ENCODE measurements at regions not wholly inside any gene's neighbourhood (a gene's known extent, or its start where the extent isn't known, plus 50 kb on each side); places are given as distances from the start of the nearest gene placed in this dataset.

DNA sequence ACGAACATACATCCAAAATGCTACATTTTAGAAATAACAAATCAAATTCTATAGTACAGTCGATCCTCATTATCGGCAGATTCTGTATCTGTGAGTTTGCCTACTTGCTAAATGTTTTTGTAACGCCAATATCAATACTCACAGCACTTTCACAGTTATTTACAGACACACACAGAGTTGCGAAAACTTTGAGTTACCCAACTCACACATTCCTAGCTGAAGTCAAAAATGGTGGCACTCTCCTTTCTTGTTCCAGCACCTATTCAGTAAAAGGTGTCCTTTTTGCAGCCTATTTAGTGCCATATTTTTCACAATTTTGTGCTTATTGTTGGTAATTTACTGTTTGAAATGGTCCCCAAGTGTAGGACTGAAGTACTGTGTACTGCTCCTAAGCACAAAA, 161.7 kb downstream of the AKR1D1 start:
- Histone ChIP-seq H3K4me1 (no peaks in the 10 kb centered on the region), H3K27me3 (no peaks in the 10 kb centered on the region), H3K4me3 (no peak overlapping the region), H3K9me3 (no peaks in the 10 kb centered on the region), H3K27ac (no peak overlapping the region), H3K36me3 (no peaks in the 10 kb centered on the region)
- TF ChIP-seq POLR2A (IDR thresholded peaks at IDR 0.05): no peak
- TF ChIP-seq CTCF (IDR thresholded peaks at IDR 0.05 in 4 of 5, conservative IDR thresholded peaks at IDR 0.05 in 1 of 5): no peak
- in situ Hi-C loops (cut with MboI; ENCODE audit: low sequenced_read_pairs in 4 of 4) (no loop called here), intact Hi-C loops (cut with DNase I; ENCODE audit: low total_unique reads) (no loop called here)
- DNase-seq (no peak), ATAC-seq (no peak)

DNA sequence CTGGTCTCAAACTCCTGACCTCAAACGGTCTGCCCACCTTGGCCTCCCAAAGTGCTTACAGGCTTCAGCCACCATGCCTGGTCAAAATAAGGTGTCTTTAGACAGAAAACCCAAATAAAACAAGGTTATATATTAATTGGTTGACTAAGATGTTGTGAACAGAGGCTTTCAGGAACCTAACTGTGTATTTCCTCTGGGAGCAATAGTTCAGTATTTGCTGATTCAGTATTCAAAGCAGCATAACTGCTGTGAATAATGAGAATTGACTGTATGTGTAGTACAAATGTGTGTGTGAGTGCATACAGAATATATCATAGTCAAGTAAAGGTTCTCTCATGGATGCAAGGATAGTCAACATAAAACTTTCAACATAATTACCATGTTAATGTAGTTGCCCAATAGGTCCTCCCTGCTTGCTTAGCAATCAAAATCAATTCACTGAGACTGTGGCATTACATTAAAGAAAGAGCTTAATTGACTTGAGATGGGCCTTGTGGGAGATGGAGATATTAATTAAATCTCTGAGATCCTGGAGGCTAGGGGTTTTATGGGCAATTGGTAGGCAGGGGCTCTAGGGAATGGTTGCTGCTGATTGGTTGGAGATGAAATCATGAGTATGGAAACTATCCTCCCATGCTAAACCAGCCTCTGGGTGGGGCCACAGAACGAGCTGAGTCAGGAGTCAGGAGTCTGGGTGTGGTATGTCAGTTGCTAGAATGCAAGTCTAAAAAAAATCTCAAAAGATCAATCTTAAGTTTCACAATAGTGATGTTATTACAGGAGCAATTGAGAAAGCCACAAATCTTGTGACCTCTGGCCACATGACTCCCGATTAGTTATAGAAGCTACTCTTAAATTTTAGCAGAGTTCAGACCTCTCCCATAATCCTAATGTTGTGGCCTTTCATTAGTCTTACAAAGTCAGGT, 162.7 kb downstream of the AKR1D1 start:
- ATAC-seq (no peak), DNase-seq (no peak)
- H3K36me3 ChIP-seq: no peaks in the 10 kb centered on the region
- H3K4me3 ChIP-seq: no peak overlapping the region
- in situ Hi-C loops (cut with MboI; ENCODE audit: low sequenced_read_pairs in 4 of 4): no loop called here
- H3K4me1 ChIP-seq: no peaks in the 10 kb centered on the region
- H3K27ac ChIP-seq: no peak overlapping the region
- H3K9me3 ChIP-seq: no peaks in the 10 kb centered on the region
- no peaks in the 10 kb centered on the region for H3K27me3 ChIP-seq
- TF ChIP-seq POLR2A (IDR thresholded peaks at IDR 0.05) (no peak), CTCF (IDR thresholded peaks at IDR 0.05 in 4 of 5, conservative IDR thresholded peaks at IDR 0.05 in 1 of 5) (no peak)
- intact Hi-C loops (cut with DNase I; ENCODE audit: low total_unique reads): no loop called here

DNA sequence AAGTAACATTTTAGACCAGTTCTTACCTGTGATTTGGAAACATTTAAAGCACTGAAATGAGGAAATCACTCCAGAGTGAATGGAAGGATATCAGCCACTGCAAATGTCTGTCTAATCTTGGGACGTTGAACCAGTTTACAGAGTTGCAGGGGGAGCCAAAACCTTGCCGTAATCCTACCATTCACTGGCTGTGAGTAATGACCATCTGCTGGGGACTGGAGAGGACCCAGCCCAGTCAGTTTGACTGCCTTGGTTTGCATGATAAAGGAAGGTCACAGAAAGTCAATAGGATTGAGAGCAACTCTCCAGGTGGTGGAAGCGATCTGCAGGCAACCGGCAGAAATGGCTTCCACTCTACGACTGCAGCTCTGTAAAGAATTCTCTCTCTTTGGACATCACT, 167.2 kb downstream of the AKR1D1 start:
- Histone ChIP-seq H3K4me1 (no peaks in the 10 kb centered on the region), H3K27ac (no peak overlapping the region), H3K4me3 (no peak overlapping the region), H3K36me3 (no peaks in the 10 kb centered on the region), H3K9me3 (no peaks in the 10 kb centered on the region), H3K27me3 (no peaks in the 10 kb centered on the region)
- intact Hi-C loops (cut with DNase I; ENCODE audit: low total_unique reads) (no loop called here), in situ Hi-C loops (cut with MboI; ENCODE audit: low sequenced_read_pairs in 4 of 4) (no loop called here)
- no peak for TF ChIP-seq POLR2A (IDR thresholded peaks at IDR 0.05)
- TF ChIP-seq CTCF (IDR thresholded peaks at IDR 0.05 in 4 of 5, conservative IDR thresholded peaks at IDR 0.05 in 1 of 5): no peak
- ATAC-seq (no peak), DNase-seq (no peak)

DNA sequence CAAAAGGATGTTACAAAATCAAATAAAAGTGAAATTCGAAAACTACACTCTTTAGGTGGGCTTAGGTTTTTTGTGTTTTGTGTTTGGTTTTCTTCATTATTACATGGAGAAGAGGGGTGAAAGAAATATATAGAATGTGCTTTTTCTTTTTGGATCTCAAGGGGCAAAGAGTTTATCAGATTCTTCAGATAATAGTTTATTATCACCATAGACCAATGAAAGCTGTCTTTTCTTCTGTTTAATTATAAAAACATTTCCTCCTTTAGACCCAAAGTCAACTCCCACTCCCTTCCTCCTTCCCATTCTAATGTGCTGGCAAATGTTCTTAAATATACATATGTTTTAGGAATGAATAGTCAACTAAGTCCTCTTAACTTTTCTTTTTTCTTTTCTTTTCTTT, 167.6 kb downstream of the AKR1D1 start:
- in situ Hi-C loops (cut with MboI; ENCODE audit: low sequenced_read_pairs in 4 of 4) (no loop called here), intact Hi-C loops (cut with DNase I; ENCODE audit: low total_unique reads) (no loop called here)
- Histone ChIP-seq H3K4me1 (no peaks in the 10 kb centered on the region), H3K9me3 (no peaks in the 10 kb centered on the region), H3K27me3 (no peaks in the 10 kb centered on the region), H3K4me3 (no peak overlapping the region), H3K36me3 (no peaks in the 10 kb centered on the region), H3K27ac (no peak overlapping the region)
- TF ChIP-seq POLR2A (IDR thresholded peaks at IDR 0.05): no peak
- no peak for TF ChIP-seq CTCF (IDR thresholded peaks at IDR 0.05 in 4 of 5, conservative IDR thresholded peaks at IDR 0.05 in 1 of 5)
- ATAC-seq: no peak
- DNase-seq: no peak
